ENCODE measurements at regions not wholly inside any gene's neighbourhood (a gene's known extent, or its start where the extent isn't known, plus 50 kb on each side); places are given as distances from the start of the nearest gene placed in this dataset.

- TF ChIP-seq ZBTB40 (IDR thresholded peaks at IDR 0.05) (no peak), ZBTB40 (CRISPR knock-in tag; IDR thresholded peaks at IDR 0.05) (no peak), ZBTB8A (IDR thresholded peaks at IDR 0.05; ENCODE audit: partially characterized antibody) (no peak), DLX4 (CRISPR knock-in tag; IDR thresholded peaks at IDR 0.05) (no peak), ZNF282 (CRISPR knock-in tag; IDR thresholded peaks at IDR 0.05) (no peak), ZNF764 (CRISPR knock-in tag; IDR thresholded peaks at IDR 0.05; ENCODE audit: low read depth) (no peak)
These were observed 515.6 kb downstream of the CCDC171 start (continued) for GRCh38 chr9:16068476-16068875.

Measured in K562 (cell line).